ENCODE measurements at regions not wholly inside any gene's neighbourhood (a gene's known extent, or its start where the extent isn't known, plus 50 kb on each side); places are given as distances from the start of the nearest gene placed in this dataset.
"Not testable (repeated sequence)": the region's sequence is repeated elsewhere in the genome, so short reads cannot be mapped to it uniquely, and the experiment has no call there.

- peaks cover 0 to 8% (median 0%) of the 10 kb centered on the region in 4 donors for H3K9me3 ChIP-seq
- intact Hi-C loops (cut with DNase I; ENCODE audit: low total_unique reads): no loop called here
- DNase-seq: no peak
- peaks cover 0 to 7% (median 0%) of the 10 kb centered on the region in 4 donors for H3K4me1 ChIP-seq
- no peak overlapping the region for H3K4me3 ChIP-seq
- 91 to 96% (median 92%) methylated on average over 10 of the region's 10 CpGs for WGBS, 5 donors
- no peak overlapping the region for H3K27ac ChIP-seq
- TF ChIP-seq CTCF (IDR thresholded peaks at IDR 0.05) (no peak), EP300 (IDR thresholded peaks at IDR 0.05) (no peak), POLR2AphosphoS5 (IDR thresholded peaks at IDR 0.05) (no peak), POLR2A (IDR thresholded peaks at IDR 0.05) (no peak)
- no peaks in the 10 kb centered on the region for H3K27me3 ChIP-seq
- no peaks in the 10 kb centered on the region for H3K36me3 ChIP-seq
Observed at GRCh38 chr13:109939838-109940237, 153.5 kb upstream of the IRS2 start.

- no peaks in the 10 kb centered on the region for H3K36me3 ChIP-seq
- H3K4me3 ChIP-seq: no peak overlapping the region
- H3K4me1 ChIP-seq: peaks cover 0 to 7% (median 0%) of the 10 kb centered on the region in 4 donors
- intact Hi-C loops (cut with DNase I; ENCODE audit: low total_unique reads): no loop called here
- TF ChIP-seq POLR2A (IDR thresholded peaks at IDR 0.05): no peak
- TF ChIP-seq POLR2AphosphoS5 (IDR thresholded peaks at IDR 0.05): no peak
- no peak for TF ChIP-seq EP300 (IDR thresholded peaks at IDR 0.05)
- TF ChIP-seq CTCF (IDR thresholded peaks at IDR 0.05): no peak
- H3K27me3 ChIP-seq: no peaks in the 10 kb centered on the region
- peaks cover 0 to 8% (median 0%) of the 10 kb centered on the region in 4 donors for H3K9me3 ChIP-seq
- no peak for DNase-seq
- H3K27ac ChIP-seq: peak overlapping the region in 1 of 5 donors; percentile 62
- WGBS, 5 donors: 95 to 100% (median 97%) methylated on average over 2 of the region's 2 CpGs
Observed at GRCh38 chr13:109939180-109939579, 152.8 kb upstream of the IRS2 start.

GRCh38 chr13:109938255-109938936 is 152.0 kb upstream of the IRS2 start:
- peaks cover 0 to 8% (median 0%) of the 10 kb centered on the region in 4 donors for H3K9me3 ChIP-seq
- no peak overlapping the region for H3K4me3 ChIP-seq
- peak in 1 of 2 donors; percentile 68 for DNase-seq
- peaks cover 0 to 7% (median 0%) of the 10 kb centered on the region in 4 donors for H3K4me1 ChIP-seq
- WGBS, 5 donors: 73 to 90% (median 84%) methylated on average over 10 of the region's 10 CpGs
- H3K27me3 ChIP-seq: no peaks in the 10 kb centered on the region
- peak overlapping the region in 1 of 5 donors; percentile 62 for H3K27ac ChIP-seq
- H3K36me3 ChIP-seq: no peaks in the 10 kb centered on the region
- intact Hi-C loops (cut with DNase I; ENCODE audit: low total_unique reads): no loop called here
- TF ChIP-seq POLR2AphosphoS5 (IDR thresholded peaks at IDR 0.05) (peak in 2 of 3 donors; percentile 3 to 32), CTCF (IDR thresholded peaks at IDR 0.05) (no peak)

- H3K9me3 ChIP-seq; H3K36me3 ChIP-seq; H3K27me3 ChIP-seq; H3K4me1 ChIP-seq; DNase-seq; H3K27ac ChIP-seq; intact Hi-C loops (cut with DNase I; ENCODE audit: low total_unique reads); H3K4me3 ChIP-seq: not testable (repeated sequence)
- 90 to 94% (median 92%) methylated on average over 5 of the region's 5 CpGs for WGBS, 5 donors
Observed at GRCh38 chr13:109934520-109934919, 148.1 kb upstream of the IRS2 start.

GRCh38 chr13:109933476-109933875 is 147.1 kb upstream of the IRS2 start:
- WGBS, 5 donors: 68 to 76% (median 73%) methylated on average over 7 of the region's 7 CpGs
- intact Hi-C loops (cut with DNase I; ENCODE audit: low total_unique reads): no loop called here
- TF ChIP-seq POLR2A (IDR thresholded peaks at IDR 0.05) (no peak), EP300 (IDR thresholded peaks at IDR 0.05) (no peak), POLR2AphosphoS5 (IDR thresholded peaks at IDR 0.05) (no peak), CTCF (IDR thresholded peaks at IDR 0.05) (no peak)
- no peaks in the 10 kb centered on the region for H3K27me3 ChIP-seq
- H3K36me3 ChIP-seq: no peaks in the 10 kb centered on the region
- H3K9me3 ChIP-seq: no peaks in the 10 kb centered on the region
- H3K4me1 ChIP-seq: peaks cover 0 to 7% (median 0%) of the 10 kb centered on the region in 4 donors
- no peak overlapping the region for H3K27ac ChIP-seq
- no peak for DNase-seq
- no peak overlapping the region for H3K4me3 ChIP-seq
